GM12892 (cell line): ENCODE measurements at regions not wholly inside any gene's neighbourhood (a gene's known extent, or its start where the extent isn't known, plus 50 kb on each side); places are given as distances from the start of the nearest gene placed in this dataset.

Experiments
- POLR2A ChIP-seq: IDR thresholded peaks from 2 replicates; pipeline ENCODE4 v1.6.1; 2011; ENCODE audit warnings: low read depth, low read length, control low read depth
- POLR2AphosphoS5 ChIP-seq: IDR thresholded peaks from 2 replicates; pipeline ENCODE4 v1.6.1; 2011; ENCODE audit warnings: low read depth, low read length, control low read depth
- TAF1 ChIP-seq: IDR thresholded peaks from 2 replicates; pipeline ENCODE4 v1.6.1; 2011; ENCODE audit warnings: low read depth, mild to moderate bottlenecking, control low read depth, low read length, borderline replicate concordance

- TF ChIP-seq TAF1, result no peak
- TF ChIP-seq POLR2AphosphoS5, result no peak
- no peak for TF ChIP-seq POLR2A
These were observed 144.3 kb upstream of the PELI1 start for GRCh38 chr2:64288321-64289193.
